ENCODE measurements at regions not wholly inside any gene's neighbourhood (a gene's known extent, or its start where the extent isn't known, plus 50 kb on each side); places are given as distances from the start of the nearest gene placed in this dataset.

GRCh38 chr2:223494496-223494895 lies 107.7 kb downstream of the SCG2 start (continued):
- TF ChIP-seq E2F6 (IDR thresholded peaks at IDR 0.05) (no peak), SUZ12 (IDR thresholded peaks at IDR 0.05; ENCODE audit: low read length) (no peak), EZH2 (IDR thresholded peaks at IDR 0.05; ENCODE audit: low read depth, low read length, severe bottlenecking) (no peak), CEBPB (IDR thresholded peaks at IDR 0.05; ENCODE audit: low read depth, low read length) (no peak), TEAD4 (IDR thresholded peaks at IDR 0.05; ENCODE audit: low read depth, low read length) (no peak), RNF2 (IDR thresholded peaks at IDR 0.05; ENCODE audit: borderline replicate concordance, low read depth, low read length, missing control alignments, poor library complexity, severe bottlenecking) (no peak)

Data from H1 (cell line).